C4-2B (cell line): ENCODE measurements at regions not wholly inside any gene's neighbourhood (a gene's known extent, or its start where the extent isn't known, plus 50 kb on each side); places are given as distances from the start of the nearest gene placed in this dataset.

ENCODE experiments used
- CTCF ChIP-seq: fragments of 450-650 bp; conservative IDR thresholded peaks from 2 replicates; pipeline ENCODE4 v1.5.1; 2017; ENCODE audit warnings: mild to moderate bottlenecking
- ZFX ChIP-seq: fragments of 450-650 bp; IDR thresholded peaks from 2 replicates; pipeline ENCODE4 v1.6.1; 2017

- TF ChIP-seq CTCF (no peak), ZFX (no peak)
Observed at GRCh38 chr2:199207011-199207410, 250.7 kb downstream of the SATB2 start.
